Lower leg skin (tissue), 3 donors: ENCODE measurements at regions not wholly inside any gene's neighbourhood (a gene's known extent, or its start where the extent isn't known, plus 50 kb on each side); places are given as distances from the start of the nearest gene placed in this dataset.

Experiments used
- CTCF ChIP-seq, 3 donors: fragments of 450-650 bp; IDR thresholded peaks; one replicate each; pipeline ENCODE4 v1.5.1; 2016; ENCODE audit warnings: antibody characterized with exemption in 3 of 3, mild to moderate bottlenecking in 3 of 3, moderate library complexity in 2 of 3
- POLR2A ChIP-seq, 2 donors: fragments of 450-650 bp; IDR thresholded peaks; one replicate each; pipeline ENCODE4 v1.6.1; 2016 to 2017; ENCODE audit warnings: antibody characterized with exemption in 2 of 2, mild to moderate bottlenecking in 1 of 2, moderate library complexity in 1 of 2

- TF ChIP-seq POLR2A (IDR thresholded peaks at IDR 0.05) = no peak
- TF ChIP-seq CTCF (IDR thresholded peaks at IDR 0.05) = no peak
These were observed 310.0 kb upstream of the GATB start for GRCh38 chr4:152070854-152071253.
